Suppressor macrophage treated with lipopolysaccharide for 4 hours (primary cell): ENCODE measurements at regions not wholly inside any gene's neighbourhood (a gene's known extent, or its start where the extent isn't known, plus 50 kb on each side); places are given as distances from the start of the nearest gene placed in this dataset.

Source experiments
- DNase-seq: peaks from one replicate; pipeline ENCODE4 v3.0.0-alpha.2; 2020

GRCh38 chr2:2866459-2866858 lies 511.2 kb downstream of the EIPR1 start:
- no peak for DNase-seq

GRCh38 chr2:2862386-2862785 lies 515.2 kb downstream of the EIPR1 start:
- no peak for DNase-seq

GRCh38 chr2:2861666-2862240 lies 515.9 kb downstream of the EIPR1 start:
- DNase-seq, result no peak

- no peak for DNase-seq
Measured at GRCh38 chr2:2860589-2861300, 516.9 kb downstream of the EIPR1 start.

GRCh38 chr2:2859732-2860131 lies 517.9 kb downstream of the EIPR1 start:
- DNase-seq, result no peak

GRCh38 chr2:2859164-2859563 lies 518.5 kb downstream of the EIPR1 start:
- no peak for DNase-seq

- no peak for DNase-seq
Measured at GRCh38 chr2:2856723-2857415, 520.7 kb downstream of the EIPR1 start.

- DNase-seq, result no peak
Measured at GRCh38 chr2:2855297-2855696, 522.3 kb downstream of the EIPR1 start.

GRCh38 chr2:2853346-2853745 lies 522.3 kb upstream of the MYT1L start:
- DNase-seq, result no peak

- DNase-seq, result no peak
Measured at GRCh38 chr2:2851806-2852777, 521.0 kb upstream of the MYT1L start.

GRCh38 chr2:2851316-2851715 lies 520.2 kb upstream of the MYT1L start:
- no peak for DNase-seq

- DNase-seq, result no peak
Measured at GRCh38 chr2:2850859-2851258, 519.8 kb upstream of the MYT1L start.

- DNase-seq, result no peak
Measured at GRCh38 chr2:2850218-2850755, 519.2 kb upstream of the MYT1L start.

GRCh38 chr2:2849464-2850217 lies 518.6 kb upstream of the MYT1L start:
- DNase-seq, result no peak

GRCh38 chr2:2848621-2849333 lies 517.7 kb upstream of the MYT1L start:
- DNase-seq, result no peak

- DNase-seq, result no peak
Measured at GRCh38 chr2:2848198-2848597, 517.1 kb upstream of the MYT1L start.

GRCh38 chr2:2847209-2847676 lies 516.2 kb upstream of the MYT1L start:
- DNase-seq, result no peak

GRCh38 chr2:2846332-2847208 lies 515.5 kb upstream of the MYT1L start:
- DNase-seq, result no peak

GRCh38 chr2:2845806-2846315 lies 514.8 kb upstream of the MYT1L start:
- DNase-seq, result no peak

GRCh38 chr2:2845267-2845666 lies 514.2 kb upstream of the MYT1L start:
- DNase-seq, result no peak
